Neuronal stem cell (in vitro differentiated cells): ENCODE measurements at regions not wholly inside any gene's neighbourhood (a gene's known extent, or its start where the extent isn't known, plus 50 kb on each side); places are given as distances from the start of the nearest gene placed in this dataset.
A peak's percentile ranks its signal among the peaks of the same experiment; 100 is the strongest.

Source experiments
- DNase-seq: peaks from one replicate; pipeline ENCODE4 v3.0.0-alpha.2; 2013; ENCODE audit warnings: low spot score
- H2AFZ ChIP-seq: one replicate; pipeline ENCODE4 v1.6.1; 2013; ENCODE audit warnings: mild to moderate bottlenecking, low read length, inconsistent platforms
- H2AK5ac ChIP-seq: 2 replicates; pipeline ENCODE4 v1.6.1; 2013; ENCODE audit warnings: low read depth, mild to moderate bottlenecking, inconsistent platforms, low read length, moderate library complexity, mixed read lengths
- H2BK120ac ChIP-seq: 2 replicates; pipeline ENCODE4 v1.6.1; 2013; ENCODE audit warnings: low read depth, mild to moderate bottlenecking, inconsistent platforms, low read length, moderate library complexity, mixed read lengths
- H2BK12ac ChIP-seq: one replicate; pipeline ENCODE4 v1.6.1; 2013; ENCODE audit warnings: low read length, inconsistent platforms
- H2BK15ac ChIP-seq: 2 replicates; pipeline ENCODE4 v1.6.1; 2013; ENCODE audit warnings: mild to moderate bottlenecking, low read length, inconsistent platforms, mixed read lengths
- H2BK5ac ChIP-seq: one replicate; pipeline ENCODE4 v1.6.1; 2013; ENCODE audit warnings: inconsistent platforms, mild to moderate bottlenecking, low read length, moderate library complexity
- H3K14ac ChIP-seq: one replicate; pipeline ENCODE4 v1.6.1; 2013; ENCODE audit warnings: low read length, inconsistent platforms
- H3K18ac ChIP-seq: 2 replicates; pipeline ENCODE4 v1.6.1; 2013; ENCODE audit warnings: low read length, inconsistent platforms
- H3K23ac ChIP-seq: 2 replicates; pipeline ENCODE4 v1.6.1; 2013; ENCODE audit warnings: low read depth, mild to moderate bottlenecking, mixed read lengths, low read length, inconsistent platforms; ENCODE audit not compliant: poor library complexity
- H3K27ac ChIP-seq: replicated peaks from 3 replicates; pipeline ENCODE4 v1.5.1; 2013; ENCODE audit warnings: low read length, inconsistent platforms
- H3K27me3 ChIP-seq, 3 experiments: 2 replicates each; pipeline ENCODE4 v1.6.1; 2013; ENCODE audit warnings: low read length in 3 of 3, mild to moderate bottlenecking in 2 of 3, inconsistent platforms in 1 of 3, low read depth in 1 of 3, mixed read lengths in 1 of 3, moderate library complexity in 1 of 3; ENCODE audit not compliant: control insufficient read depth in 3 of 3, insufficient read depth in 3 of 3
- H3K36me3 ChIP-seq, 2 donors: replicated peaks in 1 of 2; 2 replicates each; pipeline ENCODE4 v1.6.1; 2013; ENCODE audit warnings: low read length in 2 of 2; ENCODE audit not compliant: control insufficient read depth in 2 of 2, insufficient read depth in 2 of 2
- H3K4ac ChIP-seq: 2 replicates; pipeline ENCODE4 v1.6.1; 2013; ENCODE audit warnings: inconsistent platforms, mild to moderate bottlenecking, low read length, moderate library complexity
- H3K4me1 ChIP-seq, 2 donors: 1 replicate in 1 of 2; 2 replicates in 1 of 2; pipeline ENCODE4 v1.6.1; 2013; ENCODE audit warnings: low read length in 2 of 2, low read depth in 1 of 2; ENCODE audit not compliant: control insufficient read depth in 2 of 2, insufficient read depth in 1 of 2
- H3K4me2 ChIP-seq: one replicate; pipeline ENCODE4 v1.6.1; 2013; ENCODE audit warnings: mild to moderate bottlenecking, low read length, inconsistent platforms; ENCODE audit not compliant: insufficient read depth, poor library complexity, severe bottlenecking
- H3K4me3 ChIP-seq, 2 donors: 2 replicates each; pipeline ENCODE4 v1.5.1; 2013; ENCODE audit warnings: low read length in 2 of 2, mild to moderate bottlenecking in 2 of 2, inconsistent platforms in 1 of 2, moderate library complexity in 1 of 2
- H3K79me1 ChIP-seq: one replicate; pipeline ENCODE4 v1.6.1; 2013; ENCODE audit warnings: low read depth, mild to moderate bottlenecking, inconsistent platforms, low read length, moderate library complexity
- H3K9ac ChIP-seq: one replicate; pipeline ENCODE4 v1.6.1; 2013; ENCODE audit warnings: mild to moderate bottlenecking, low read depth, low read length, inconsistent platforms; ENCODE audit not compliant: poor library complexity
- H3K9me3 ChIP-seq, 2 donors: replicated peaks in 1 of 2; 2 replicates each; pipeline versions ENCODE3 to v1.6.1; 2013; ENCODE audit warnings: low read length in 2 of 2, mild to moderate bottlenecking in 2 of 2, inconsistent platforms in 1 of 2, low read depth in 1 of 2, mixed read lengths in 1 of 2, moderate library complexity in 1 of 2; ENCODE audit not compliant: control insufficient read depth in 2 of 2, insufficient read depth in 1 of 2
- H4K8ac ChIP-seq: one replicate; pipeline ENCODE4 v1.6.1; 2013; ENCODE audit warnings: low read depth, mild to moderate bottlenecking, inconsistent platforms, low read length, moderate library complexity
- H4K91ac ChIP-seq: one replicate; pipeline ENCODE4 v1.6.1; 2013; ENCODE audit warnings: low read length, low read depth, mild to moderate bottlenecking, inconsistent platforms; ENCODE audit not compliant: poor library complexity
- WGBS, 2 donors: extraction: QIAGEN DNeasy Blood & Tissue Kit; methylation state at CpG; one replicate each; pipeline ENCODE4 v1.1.7; 2013; ENCODE audit warnings: missing lambda C conversion rate in 2 of 2, mixed read lengths in 1 of 2; ENCODE audit not compliant: insufficient read length in 2 of 2, insufficient replicate concordance in 1 of 2; ENCODE audit errors: extremely low coverage in 2 of 2; 5-methylcytosine and 5-hydroxymethylcytosine counted together

DNA sequence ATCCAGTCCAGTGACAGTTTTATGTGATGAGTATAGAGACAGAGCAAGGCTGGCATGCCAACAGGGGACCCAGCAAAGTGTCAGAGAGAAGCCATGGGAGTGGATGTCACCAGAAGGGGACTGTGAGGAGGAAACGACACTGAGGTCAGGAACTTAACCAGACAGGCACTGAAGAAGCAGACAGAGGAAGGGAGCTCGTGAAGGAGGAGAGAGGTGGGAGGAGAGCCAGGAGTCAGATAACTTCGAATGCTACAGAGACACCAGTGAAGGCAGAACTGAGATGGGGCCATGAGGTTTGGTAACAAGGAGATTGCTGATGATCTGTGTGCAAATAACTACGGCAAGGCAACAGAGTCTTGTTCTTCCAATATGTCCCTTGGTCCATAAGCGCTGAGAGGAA, 211.1 kb upstream of the FOXA2 start:
- no peak for DNase-seq
- Histone ChIP-seq H2BK120ac (no peak overlapping the region), H3K4me2 (no peak overlapping the region), H3K4me3 (no peak overlapping the region), H3K79me1 (no peaks in the 10 kb centered on the region), H2BK15ac (no peak overlapping the region), H3K4ac (no peak overlapping the region), H3K9me3 (no peaks in the 10 kb centered on the region), H3K27me3 (no peaks in the 10 kb centered on the region), H2BK12ac (no peak overlapping the region), H3K23ac (no peak overlapping the region), H2AFZ (no peak overlapping the region), H3K18ac (peak overlapping the region; percentile 1), H4K8ac (no peak overlapping the region), H2AK5ac (no peak overlapping the region), H3K14ac (no peak overlapping the region), H3K27ac (no peak overlapping the region), H3K9ac (no peak overlapping the region), H4K91ac (no peak overlapping the region), H3K4me1 (peaks cover 0 to 4% of the 10 kb centered on the region in 2 donors), H2BK5ac (no peak overlapping the region), H3K36me3 (no peaks in the 10 kb centered on the region)
- no CpG with 5 or more reads among the region's 5 CpGs for WGBS, 2 donors

GRCh38 chr20:22795871-22796270, 211.5 kb upstream of the FOXA2 start:
- Histone ChIP-seq H3K4ac (no peak overlapping the region), H2BK15ac (no peak overlapping the region), H2BK120ac (no peak overlapping the region), H2AFZ (no peak overlapping the region), H3K4me3 (no peak overlapping the region), H2BK12ac (no peak overlapping the region), H3K4me2 (no peak overlapping the region), H3K27me3 (no peaks in the 10 kb centered on the region), H3K36me3 (no peaks in the 10 kb centered on the region), H3K23ac (no peak overlapping the region), H2BK5ac (no peak overlapping the region), H3K79me1 (no peaks in the 10 kb centered on the region), H4K91ac (no peak overlapping the region), H4K8ac (no peak overlapping the region), H3K9ac (no peak overlapping the region), H3K18ac (no peak overlapping the region), H3K4me1 (peaks cover 0 to 4% of the 10 kb centered on the region in 2 donors), H2AK5ac (no peak overlapping the region), H3K9me3 (no peaks in the 10 kb centered on the region), H3K14ac (no peak overlapping the region), H3K27ac (no peak overlapping the region)
- WGBS, 2 donors, result no CpG with 5 or more reads among the region's 4 CpGs
- no peak for DNase-seq

GRCh38 chr20:22796469-22797077, 212.2 kb upstream of the FOXA2 start:
- Histone ChIP-seq H2BK15ac (no peak overlapping the region), H3K9ac (no peak overlapping the region), H3K23ac (no peak overlapping the region), H2BK120ac (no peak overlapping the region), H2BK5ac (no peak overlapping the region), H3K27ac (no peak overlapping the region), H3K79me1 (no peaks in the 10 kb centered on the region), H3K9me3 (no peaks in the 10 kb centered on the region), H2BK12ac (no peak overlapping the region), H3K4me1 (peaks cover 0 to 9% of the 10 kb centered on the region in 2 donors), H3K4me2 (no peak overlapping the region), H4K91ac (no peak overlapping the region), H3K4me3 (no peak overlapping the region), H2AK5ac (no peak overlapping the region), H3K14ac (no peak overlapping the region), H3K27me3 (no peaks in the 10 kb centered on the region), H2AFZ (no peak overlapping the region), H3K18ac (no peak overlapping the region), H3K4ac (no peak overlapping the region), H3K36me3 (no peaks in the 10 kb centered on the region), H4K8ac (no peak overlapping the region)
- DNase-seq, result no peak
- no CpG with 5 or more reads among the region's 5 CpGs for WGBS, 2 donors

GRCh38 chr20:22797103-22797502, 212.7 kb upstream of the FOXA2 start:
- Histone ChIP-seq H3K14ac (no peak overlapping the region), H4K8ac (no peak overlapping the region), H3K4ac (no peak overlapping the region), H4K91ac (no peak overlapping the region), H3K79me1 (no peaks in the 10 kb centered on the region), H2BK5ac (no peak overlapping the region), H3K9me3 (no peaks in the 10 kb centered on the region), H3K4me2 (no peak overlapping the region), H3K23ac (no peak overlapping the region), H2AK5ac (no peak overlapping the region), H2BK120ac (no peak overlapping the region), H3K36me3 (no peaks in the 10 kb centered on the region), H2BK15ac (no peak overlapping the region), H2AFZ (no peak overlapping the region), H2BK12ac (no peak overlapping the region), H3K9ac (no peak overlapping the region), H3K27me3 (no peaks in the 10 kb centered on the region), H3K27ac (no peak overlapping the region), H3K4me3 (no peak overlapping the region), H3K4me1 (peaks cover 0 to 10% of the 10 kb centered on the region in 2 donors), H3K18ac (no peak overlapping the region)
- no peak for DNase-seq
- WGBS, 2 donors, result no CpG with 5 or more reads among the region's 3 CpGs
